Coronary artery (tissue), 2 donors: ENCODE measurements at regions not wholly inside any gene's neighbourhood (a gene's known extent, or its start where the extent isn't known, plus 50 kb on each side); places are given as distances from the start of the nearest gene placed in this dataset.

Experiments used
- DNase-seq: peaks from one replicate; pipeline ENCODE4 v3.0.0-alpha.2; 2017; ENCODE audit warnings: low spot score
- H3K27ac ChIP-seq, 2 donors: fragments of 200-600 bp; sonication (generic); one replicate each; pipeline ENCODE4 v1.5.1; 2016 to 2019
- H3K4me3 ChIP-seq: fragments of 200-600 bp; sonication (generic); 2 replicates; pipeline ENCODE4 v1.5.1; 2016; ENCODE audit warnings: mild to moderate bottlenecking, moderate library complexity
- CTCF ChIP-seq: fragments of 200-600 bp; sonication (generic); IDR thresholded peaks from one replicate; pipeline ENCODE4 v1.5.1; 2019; ENCODE audit warnings: antibody characterized with exemption

GRCh38 chr2:2540406-2540805 lies 209.3 kb upstream of the MYT1L start:
- Histone ChIP-seq H3K27ac (no peak overlapping the region), H3K4me3 (no peak overlapping the region)
- no peak for DNase-seq
- TF ChIP-seq CTCF = no peak

- no peak for DNase-seq
- no peak overlapping the region for H3K27ac ChIP-seq
These were observed 205.5 kb upstream of the MYT1L start for GRCh38 chr2:2536416-2537056.

GRCh38 chr2:2530334-2530733 lies 199.3 kb upstream of the MYT1L start:
- H3K27ac ChIP-seq = no peak overlapping the region
- no peak for TF ChIP-seq CTCF
- DNase-seq = no peak
- no peak overlapping the region for H3K4me3 ChIP-seq

More at GRCh38 chr2:2536416-2537056, 205.5 kb upstream of the MYT1L start:
- no peak overlapping the region for H3K4me3 ChIP-seq
- no peak for TF ChIP-seq CTCF

- no peak for TF ChIP-seq CTCF
- no peak for DNase-seq
- no peak overlapping the region for H3K4me3 ChIP-seq
- no peak overlapping the region for H3K27ac ChIP-seq
These were observed 197.8 kb upstream of the MYT1L start for GRCh38 chr2:2528846-2529245.

GRCh38 chr2:2527148-2527547 lies 196.1 kb upstream of the MYT1L start:
- no peak overlapping the region for H3K27ac ChIP-seq
- DNase-seq = no peak
- H3K4me3 ChIP-seq = no peak overlapping the region
- TF ChIP-seq CTCF = no peak

GRCh38 chr2:2524348-2524941 lies 193.4 kb upstream of the MYT1L start:
- TF ChIP-seq CTCF = no peak
- Histone ChIP-seq H3K27ac (no peak overlapping the region), H3K4me3 (no peak overlapping the region)
- no peak for DNase-seq
